SU-DHL-6 (cell line): ENCODE measurements at regions not wholly inside any gene's neighbourhood (a gene's known extent, or its start where the extent isn't known, plus 50 kb on each side); places are given as distances from the start of the nearest gene placed in this dataset.

ENCODE experiments used
- EZH2phosphoT487 ChIP-seq: fragments of 200-600 bp; sonication (generic), shearing (Covaris generic); conservative IDR thresholded peaks from 2 replicates; pipeline ENCODE4 v1.6.1; 2018; ENCODE audit warnings: mild to moderate bottlenecking, antibody characterized with exemption, low read length, moderate library complexity, mixed read lengths
- TF ChIP-seq, protein P1 (sequence below): fragments of 200-600 bp; sonication (generic); IDR thresholded peaks from one replicate; pipeline ENCODE4 v1.5.1; 2017; ENCODE audit warnings: antibody characterized with exemption, mild to moderate bottlenecking, low read length, moderate library complexity; ENCODE audit not compliant: insufficient read depth, poor library complexity, severe bottlenecking

DNA sequence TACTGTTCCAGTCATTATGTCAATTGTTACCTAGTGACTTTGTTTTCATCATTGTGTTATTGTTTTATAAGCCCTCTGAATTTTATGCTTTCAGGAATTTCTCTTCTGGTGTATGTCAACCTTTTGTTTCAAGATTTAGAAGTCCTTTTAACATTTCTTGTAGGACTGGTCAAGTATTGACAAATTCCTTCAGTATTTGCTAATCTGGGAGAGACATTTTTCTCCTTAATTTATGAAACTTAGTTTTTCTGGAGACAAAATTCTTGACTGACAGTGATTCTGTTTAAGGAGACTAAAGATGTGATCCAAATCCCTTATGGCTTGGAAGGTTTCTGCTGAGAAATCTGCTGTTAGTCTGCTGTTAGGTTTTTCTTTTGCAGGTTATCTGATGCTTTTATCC, 84.9 kb upstream of the NT5C1B start:
- TF ChIP-seq, protein P1, sequence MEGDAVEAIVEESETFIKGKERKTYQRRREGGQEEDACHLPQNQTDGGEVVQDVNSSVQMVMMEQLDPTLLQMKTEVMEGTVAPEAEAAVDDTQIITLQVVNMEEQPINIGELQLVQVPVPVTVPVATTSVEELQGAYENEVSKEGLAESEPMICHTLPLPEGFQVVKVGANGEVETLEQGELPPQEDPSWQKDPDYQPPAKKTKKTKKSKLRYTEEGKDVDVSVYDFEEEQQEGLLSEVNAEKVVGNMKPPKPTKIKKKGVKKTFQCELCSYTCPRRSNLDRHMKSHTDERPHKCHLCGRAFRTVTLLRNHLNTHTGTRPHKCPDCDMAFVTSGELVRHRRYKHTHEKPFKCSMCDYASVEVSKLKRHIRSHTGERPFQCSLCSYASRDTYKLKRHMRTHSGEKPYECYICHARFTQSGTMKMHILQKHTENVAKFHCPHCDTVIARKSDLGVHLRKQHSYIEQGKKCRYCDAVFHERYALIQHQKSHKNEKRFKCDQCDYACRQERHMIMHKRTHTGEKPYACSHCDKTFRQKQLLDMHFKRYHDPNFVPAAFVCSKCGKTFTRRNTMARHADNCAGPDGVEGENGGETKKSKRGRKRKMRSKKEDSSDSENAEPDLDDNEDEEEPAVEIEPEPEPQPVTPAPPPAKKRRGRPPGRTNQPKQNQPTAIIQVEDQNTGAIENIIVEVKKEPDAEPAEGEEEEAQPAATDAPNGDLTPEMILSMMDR: no peak
- no peak for TF ChIP-seq EZH2phosphoT487
